Peyer's patch (tissue), 4 donors: ENCODE measurements at regions not wholly inside any gene's neighbourhood (a gene's known extent, or its start where the extent isn't known, plus 50 kb on each side); places are given as distances from the start of the nearest gene placed in this dataset.

Experiments used
- DNase-seq, 3 donors: peaks; one replicate each; pipeline ENCODE4 v3.0.0-alpha.2; 2017 to 2019
- H3K27ac ChIP-seq, 4 donors: fragments of 200-600 bp; sonication (generic); one replicate each; pipeline ENCODE4 v1.5.1; 2016 to 2019
- H3K27me3 ChIP-seq, 2 donors: fragments of 200-600 bp; sonication (generic); one replicate each; pipeline ENCODE4 v1.5.1; 2019
- H3K36me3 ChIP-seq, 3 donors: fragments of 200-600 bp; sonication (generic); one replicate each; pipeline ENCODE4 v1.5.1; 2016 to 2019
- H3K4me1 ChIP-seq, 4 donors: fragments of 200-600 bp; sonication (generic); one replicate each; pipeline ENCODE4 v1.5.1; 2016 to 2019
- H3K4me3 ChIP-seq, 4 donors: fragments of 200-600 bp; sonication (generic); 1 replicate in 3 of 4; 2 replicates in 1 of 4; pipeline ENCODE4 v1.5.1; 2016 to 2019; ENCODE audit warnings: mild to moderate bottlenecking in 1 of 4
- H3K9me3 ChIP-seq, 4 donors: fragments of 200-600 bp; sonication (generic); one replicate each; pipeline ENCODE4 v1.5.1; 2016 to 2019; ENCODE audit warnings: mild to moderate bottlenecking in 1 of 4
- CTCF ChIP-seq, 6 experiments: fragments of 450-650 bp in 4 of 6; fragments of 200-600 bp in 2 of 6; sonication (generic) in 1 of 6; IDR thresholded peaks; one replicate each; pipeline ENCODE4 v1.5.1; 2017 to 2019; ENCODE audit warnings: antibody characterized with exemption in 6 of 6, mild to moderate bottlenecking in 3 of 6, moderate library complexity in 1 of 6
- POLR2A ChIP-seq, 2 donors: fragments of 450-650 bp; IDR thresholded peaks; one replicate each; pipeline ENCODE4 v1.5.1; 2017; ENCODE audit warnings: antibody characterized with exemption in 2 of 2, mild to moderate bottlenecking in 2 of 2, moderate library complexity in 2 of 2

- DNase-seq: peak in 1 of 3 donors; percentile 45
- Histone ChIP-seq H3K27ac (no peak overlapping the region), H3K36me3 (no peaks in the 10 kb centered on the region), H3K4me1 (no peaks in the 10 kb centered on the region), H3K27me3 (no peaks in the 10 kb centered on the region), H3K9me3 (no peaks in the 10 kb centered on the region), H3K4me3 (no peak overlapping the region)
- TF ChIP-seq POLR2A (IDR thresholded peaks at IDR 0.05) (no peak), CTCF (IDR thresholded peaks at IDR 0.05) (no peak)
Measured at GRCh38 chr4:119783189-119783983, 154.8 kb upstream of the PDE5A start.

- no peak overlapping the region for H3K27ac ChIP-seq
- DNase-seq: no peak
- TF ChIP-seq CTCF (IDR thresholded peaks at IDR 0.05): no peak
- no peak for TF ChIP-seq POLR2A (IDR thresholded peaks at IDR 0.05)
Measured at GRCh38 chr4:119781044-119781443, 152.4 kb upstream of the PDE5A start.

GRCh38 chr4:119774840-119775239 is 146.2 kb upstream of the PDE5A start:
- no peak for DNase-seq
- no peak for TF ChIP-seq CTCF (IDR thresholded peaks at IDR 0.05)
- no peak for TF ChIP-seq POLR2A (IDR thresholded peaks at IDR 0.05)

More at GRCh38 chr4:119781044-119781443, 152.4 kb upstream of the PDE5A start:
- no peaks in the 10 kb centered on the region for H3K4me1 ChIP-seq
- H3K27me3 ChIP-seq: no peaks in the 10 kb centered on the region
- no peaks in the 10 kb centered on the region for H3K9me3 ChIP-seq
- no peak overlapping the region for H3K4me3 ChIP-seq
- no peaks in the 10 kb centered on the region for H3K36me3 ChIP-seq

GRCh38 chr4:119765951-119766350 is 137.3 kb upstream of the PDE5A start:
- Histone ChIP-seq H3K27me3 (no peaks in the 10 kb centered on the region), H3K27ac (no peak overlapping the region), H3K36me3 (no peaks in the 10 kb centered on the region), H3K9me3 (no peaks in the 10 kb centered on the region), H3K4me3 (no peak overlapping the region), H3K4me1 (no peaks in the 10 kb centered on the region)
- no peak for DNase-seq
- TF ChIP-seq CTCF (IDR thresholded peaks at IDR 0.05) (no peak), POLR2A (IDR thresholded peaks at IDR 0.05) (no peak)

More at GRCh38 chr4:119774840-119775239, 146.2 kb upstream of the PDE5A start:
- Histone ChIP-seq H3K27ac (no peak overlapping the region), H3K36me3 (no peaks in the 10 kb centered on the region), H3K27me3 (no peaks in the 10 kb centered on the region), H3K4me3 (no peak overlapping the region), H3K4me1 (no peaks in the 10 kb centered on the region), H3K9me3 (no peaks in the 10 kb centered on the region)

GRCh38 chr4:119765469-119765868 is 136.9 kb upstream of the PDE5A start:
- TF ChIP-seq CTCF (IDR thresholded peaks at IDR 0.05) (no peak), POLR2A (IDR thresholded peaks at IDR 0.05) (no peak)

More at GRCh38 chr4:119765469-119765868, 136.9 kb upstream of the PDE5A start:
- H3K27me3 ChIP-seq: no peaks in the 10 kb centered on the region
- H3K4me3 ChIP-seq: no peak overlapping the region
- DNase-seq: no peak
- no peaks in the 10 kb centered on the region for H3K9me3 ChIP-seq
- no peaks in the 10 kb centered on the region for H3K4me1 ChIP-seq
- no peak overlapping the region for H3K27ac ChIP-seq
- H3K36me3 ChIP-seq: no peaks in the 10 kb centered on the region
